ENCODE measurements at regions not wholly inside any gene's neighbourhood (a gene's known extent, or its start where the extent isn't known, plus 50 kb on each side); places are given as distances from the start of the nearest gene placed in this dataset.

DNA sequence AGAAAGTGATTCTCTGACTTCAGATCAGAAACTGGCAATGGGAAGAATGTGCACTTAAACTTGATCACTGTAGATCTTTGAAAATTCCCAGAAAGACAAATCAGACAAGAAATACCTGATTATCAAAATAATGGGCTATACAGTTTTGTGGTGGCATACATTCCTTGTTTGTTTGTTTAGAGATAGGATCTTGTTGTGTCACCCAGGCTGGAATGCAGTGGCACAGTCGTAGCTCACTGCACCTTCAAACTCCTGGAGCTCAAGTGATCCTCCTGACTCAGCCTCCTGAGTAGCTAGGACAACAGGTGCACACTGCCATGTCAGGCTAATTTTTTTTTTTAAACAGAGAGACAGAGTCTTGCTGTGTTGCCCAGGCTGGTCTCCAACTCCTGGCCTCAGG is 81.0 kb upstream of the SPRY1 start:
- H3K4me1 Mint-ChIP-seq = no peaks in the 10 kb centered on the region
- no peak overlapping the region for H3K27ac ChIP-seq (ENCODE audit: low read depth, low read length)
- H3K27ac Mint-ChIP-seq = no peak overlapping the region
- ATAC-seq (no peak), DNase-seq (no peak)
- H3K36me3 ChIP-seq (ENCODE audit: control insufficient read depth in 2 of 3, insufficient read depth in 3 of 3, low read length in 3 of 3) = peaks cover 0 to 4% (median 0%) of the 10 kb centered on the region in 3 experiments
- H3K4me3 Mint-ChIP-seq = no peak overlapping the region
- H3K9me3 ChIP-seq (ENCODE audit: control insufficient read depth in 2 of 3, low read length in 3 of 3) = peaks cover 0 to 4% (median 0%) of the 10 kb centered on the region in 3 experiments
- no peaks in the 10 kb centered on the region for H3K4me1 ChIP-seq (ENCODE audit: control insufficient read depth in 2 of 2, insufficient read depth in 2 of 2, low read length in 2 of 2)
- no peaks in the 10 kb centered on the region for H3K27me3 Mint-ChIP-seq
- intact Hi-C loops (cut with micrococcal nuclease) = no loop called here
- no peaks in the 10 kb centered on the region for H3K27me3 ChIP-seq (ENCODE audit: control insufficient read depth in 2 of 2, insufficient read depth in 2 of 2, low read length in 2 of 2)
- no peak overlapping the region for H3K4me3 ChIP-seq (ENCODE audit: low read length)
- ChIA-PET CTCF (no interaction called here), POLR2A (no interaction called here)
- peaks cover 15 to 72% (median 66%) of the 10 kb centered on the region in 5 donors for H3K36me3 Mint-ChIP-seq
- H3K9me3 Mint-ChIP-seq = peaks cover 3 to 50% (median 20%) of the 10 kb centered on the region in 11 donors

DNA sequence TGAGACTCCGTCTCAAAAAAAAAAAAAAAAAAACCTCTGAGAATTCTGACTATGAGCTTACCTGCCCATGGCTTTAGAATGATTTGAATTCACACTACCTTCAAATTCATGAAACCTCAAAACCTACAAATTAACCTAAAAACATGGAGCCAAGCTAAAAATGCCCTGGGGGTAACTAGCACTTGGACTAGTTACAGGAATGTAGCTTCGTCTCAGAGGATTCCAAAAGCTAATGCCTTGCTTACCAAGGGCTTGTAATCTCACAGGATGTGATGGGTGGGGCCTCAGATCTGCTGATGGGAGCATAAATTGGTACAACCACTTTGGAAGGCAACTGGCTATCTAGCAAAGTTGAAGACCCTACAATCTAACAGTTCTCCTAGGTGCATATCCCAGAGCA is 79.4 kb upstream of the SPRY1 start:
- H3K27ac Mint-ChIP-seq = no peak overlapping the region
- Histone ChIP-seq H3K27ac (ENCODE audit: low read depth, low read length) (no peak overlapping the region), H3K4me1 (ENCODE audit: control insufficient read depth in 2 of 2, insufficient read depth in 2 of 2, low read length in 2 of 2) (no peaks in the 10 kb centered on the region), H3K36me3 (ENCODE audit: control insufficient read depth in 2 of 3, insufficient read depth in 3 of 3, low read length in 3 of 3) (peaks cover 0 to 4% (median 0%) of the 10 kb centered on the region in 3 experiments), H3K27me3 (ENCODE audit: control insufficient read depth in 2 of 2, insufficient read depth in 2 of 2, low read length in 2 of 2) (no peaks in the 10 kb centered on the region), H3K9me3 (ENCODE audit: control insufficient read depth in 2 of 3, low read length in 3 of 3) (peaks cover 0 to 10% (median 0%) of the 10 kb centered on the region in 3 experiments), H3K4me3 (ENCODE audit: low read length) (no peak overlapping the region)
- ChIA-PET CTCF (no interaction called here), POLR2A (no interaction called here)
- peaks cover 12 to 64% (median 30%) of the 10 kb centered on the region in 11 donors for H3K9me3 Mint-ChIP-seq
- DNase-seq (no peak), ATAC-seq (no peak)
- H3K4me1 Mint-ChIP-seq = no peaks in the 10 kb centered on the region
- H3K4me3 Mint-ChIP-seq = no peak overlapping the region
- no peaks in the 10 kb centered on the region for H3K27me3 Mint-ChIP-seq
- intact Hi-C loops (cut with micrococcal nuclease) = no loop called here
- peaks cover 17 to 64% (median 53%) of the 10 kb centered on the region in 5 donors for H3K36me3 Mint-ChIP-seq

DNA sequence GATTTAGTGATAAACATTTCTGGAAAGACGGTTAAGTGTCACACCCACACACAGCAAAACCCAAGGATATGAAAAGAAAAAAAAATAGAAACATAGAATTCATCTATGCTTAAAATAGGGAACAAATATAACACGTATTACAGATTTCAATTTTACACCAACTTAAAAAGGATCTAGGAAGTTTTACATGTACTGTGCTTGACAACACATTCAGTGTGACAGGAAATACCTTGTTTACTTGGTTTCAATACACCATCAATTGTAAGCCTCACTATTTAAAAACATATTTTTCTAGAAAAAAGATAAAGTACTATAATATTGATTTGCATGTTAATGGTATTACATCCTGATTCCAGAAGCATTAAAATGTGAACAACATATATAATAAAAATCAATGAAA is 77.0 kb upstream of the SPRY1 start:
- Histone ChIP-seq H3K4me1 (ENCODE audit: control insufficient read depth in 2 of 2, insufficient read depth in 2 of 2, low read length in 2 of 2) (no peaks in the 10 kb centered on the region), H3K27me3 (ENCODE audit: control insufficient read depth in 2 of 2, insufficient read depth in 2 of 2, low read length in 2 of 2) (no peaks in the 10 kb centered on the region), H3K9me3 (ENCODE audit: control insufficient read depth in 2 of 3, low read length in 3 of 3) (peaks cover 0 to 21% (median 5%) of the 10 kb centered on the region in 3 experiments), H3K36me3 (ENCODE audit: control insufficient read depth in 2 of 3, insufficient read depth in 3 of 3, low read length in 3 of 3) (peaks cover 0 to 4% (median 0%) of the 10 kb centered on the region in 3 experiments), H3K4me3 (ENCODE audit: low read length) (no peak overlapping the region), H3K27ac (ENCODE audit: low read depth, low read length) (no peak overlapping the region)
- Mint-ChIP-seq H3K4me3 (no peak overlapping the region), H3K9me3 (peaks cover 12 to 81% (median 37%) of the 10 kb centered on the region in 11 donors), H3K27ac (no peak overlapping the region), H3K4me1 (no peaks in the 10 kb centered on the region), H3K27me3 (no peaks in the 10 kb centered on the region), H3K36me3 (peaks cover 12 to 48% (median 29%) of the 10 kb centered on the region in 5 donors)
- ATAC-seq = no peak
- intact Hi-C loops (cut with micrococcal nuclease) = no loop called here
- CTCF ChIA-PET = no interaction called here
- no peak for DNase-seq
- POLR2A ChIA-PET = no interaction called here

DNA sequence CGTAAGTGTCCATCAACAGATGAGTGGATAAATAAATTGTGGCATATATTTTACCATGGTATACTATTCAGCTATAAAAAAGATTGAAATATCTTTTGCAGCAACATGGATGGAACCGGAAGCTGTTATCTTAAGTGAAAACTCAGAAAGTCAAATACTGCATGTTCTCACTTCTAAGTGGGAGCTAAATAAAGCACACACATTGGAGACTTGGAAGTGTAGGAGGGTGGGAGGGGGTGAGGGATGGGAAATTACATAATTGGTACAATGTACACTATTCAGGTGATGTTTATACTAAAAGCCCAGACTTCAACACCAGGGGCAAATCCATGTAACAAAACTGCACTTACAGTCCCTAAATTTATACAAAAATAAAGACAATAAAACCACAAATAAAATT is 72.6 kb upstream of the SPRY1 start:
- Mint-ChIP-seq H3K27me3 (peaks cover 0 to 5% (median 3%) of the 10 kb centered on the region in 5 donors), H3K27ac (no peak overlapping the region), H3K4me1 (peaks cover 0 to 4% (median 0%) of the 10 kb centered on the region in 7 donors), H3K36me3 (peaks cover 4 to 21% (median 5%) of the 10 kb centered on the region in 5 donors), H3K4me3 (no peak overlapping the region), H3K9me3 (peaks cover 17 to 81% (median 36%) of the 10 kb centered on the region in 11 donors)
- ChIA-PET CTCF (no interaction called here), POLR2A (no interaction called here)
- H3K36me3 ChIP-seq (ENCODE audit: control insufficient read depth in 2 of 3, insufficient read depth in 3 of 3, low read length in 3 of 3) = no peaks in the 10 kb centered on the region
- intact Hi-C loops (cut with micrococcal nuclease) = no loop called here
- no peaks in the 10 kb centered on the region for H3K27me3 ChIP-seq (ENCODE audit: control insufficient read depth in 2 of 2, insufficient read depth in 2 of 2, low read length in 2 of 2)
- peaks cover 0 to 24% (median 5%) of the 10 kb centered on the region in 3 experiments for H3K9me3 ChIP-seq (ENCODE audit: control insufficient read depth in 2 of 3, low read length in 3 of 3)
- H3K27ac ChIP-seq (ENCODE audit: low read depth, low read length) = no peak overlapping the region
- no peak for DNase-seq
- ATAC-seq = no peak
- H3K4me1 ChIP-seq (ENCODE audit: control insufficient read depth in 2 of 2, insufficient read depth in 2 of 2, low read length in 2 of 2) = no peaks in the 10 kb centered on the region
- no peak overlapping the region for H3K4me3 ChIP-seq (ENCODE audit: low read length)

DNA sequence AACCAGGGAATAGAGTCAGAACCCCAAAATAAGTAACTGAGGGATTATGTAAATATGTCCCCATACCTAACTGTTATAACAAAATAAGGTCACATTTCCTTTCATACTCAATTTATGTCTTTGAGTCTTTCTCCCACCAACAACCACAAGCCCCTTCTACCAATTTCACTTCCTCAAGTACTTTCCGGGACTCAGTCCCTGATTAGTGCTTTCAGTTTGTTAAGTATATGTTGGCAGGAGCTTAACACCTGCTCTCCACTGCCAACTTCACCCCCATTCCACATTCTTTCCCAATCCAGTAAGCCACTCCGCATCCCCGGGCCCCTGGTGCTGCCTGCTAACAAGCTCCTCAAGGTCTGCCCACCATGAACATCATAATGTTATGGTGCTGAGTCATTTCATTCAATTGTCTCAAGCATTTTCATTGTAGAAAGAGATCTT is 71.3 kb upstream of the SPRY1 start:
- no peak overlapping the region for H3K27ac Mint-ChIP-seq
- DNase-seq (no peak), ATAC-seq (no peak)
- ChIA-PET POLR2A (no interaction called here), CTCF (no interaction called here)
- H3K36me3 ChIP-seq (ENCODE audit: control insufficient read depth in 2 of 3, insufficient read depth in 3 of 3, low read length in 3 of 3) = no peaks in the 10 kb centered on the region
- H3K27me3 Mint-ChIP-seq = peaks cover 0 to 5% (median 3%) of the 10 kb centered on the region in 5 donors
- H3K4me1 ChIP-seq (ENCODE audit: control insufficient read depth in 2 of 2, insufficient read depth in 2 of 2, low read length in 2 of 2) = no peaks in the 10 kb centered on the region
- H3K9me3 ChIP-seq (ENCODE audit: control insufficient read depth in 2 of 3, low read length in 3 of 3) = peaks cover 0 to 20% (median 5%) of the 10 kb centered on the region in 3 experiments
- no peaks in the 10 kb centered on the region for H3K27me3 ChIP-seq (ENCODE audit: control insufficient read depth in 2 of 2, insufficient read depth in 2 of 2, low read length in 2 of 2)
- H3K4me3 Mint-ChIP-seq = no peak overlapping the region
- H3K4me3 ChIP-seq (ENCODE audit: low read length) = no peak overlapping the region
- peaks cover 14 to 76% (median 36%) of the 10 kb centered on the region in 11 donors for H3K9me3 Mint-ChIP-seq
- peaks cover 0 to 4% (median 0%) of the 10 kb centered on the region in 7 donors for H3K4me1 Mint-ChIP-seq
- H3K27ac ChIP-seq (ENCODE audit: low read depth, low read length) = no peak overlapping the region
- intact Hi-C loops (cut with micrococcal nuclease) = no loop called here
- peaks cover 0 to 17% (median 2%) of the 10 kb centered on the region in 5 donors for H3K36me3 Mint-ChIP-seq

DNA sequence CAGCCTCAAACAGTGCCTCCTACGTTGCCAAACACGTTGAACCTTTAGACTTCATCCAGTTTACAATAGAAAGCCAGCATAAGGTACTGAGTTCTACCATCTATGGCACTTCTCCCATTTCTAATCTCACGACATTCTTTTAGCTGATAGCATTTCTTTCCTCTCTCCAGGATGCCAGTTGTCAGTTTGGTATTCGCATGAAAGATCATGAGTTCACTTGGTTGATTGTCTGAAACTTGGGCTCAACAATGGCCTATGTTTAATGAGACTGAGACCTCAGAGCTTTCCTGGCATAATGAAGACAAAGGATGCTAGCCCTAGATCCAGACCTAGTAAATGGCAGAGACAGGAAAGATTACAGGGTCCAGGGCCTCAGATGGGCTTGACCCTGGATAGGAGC is 69.2 kb upstream of the SPRY1 start:
- ChIA-PET POLR2A (no interaction called here), CTCF (no interaction called here)
- intact Hi-C loops (cut with micrococcal nuclease) = no loop called here
- Mint-ChIP-seq H3K9me3 (peaks cover 4 to 74% (median 26%) of the 10 kb centered on the region in 11 donors), H3K4me3 (no peak overlapping the region), H3K27ac (no peak overlapping the region), H3K36me3 (peaks cover 0 to 10% (median 0%) of the 10 kb centered on the region in 5 donors), H3K27me3 (peaks cover 0 to 6% (median 3%) of the 10 kb centered on the region in 5 donors), H3K4me1 (peaks cover 0 to 4% (median 0%) of the 10 kb centered on the region in 7 donors)
- H3K36me3 ChIP-seq (ENCODE audit: control insufficient read depth in 2 of 3, insufficient read depth in 3 of 3, low read length in 3 of 3) = no peaks in the 10 kb centered on the region
- peaks cover 0 to 13% (median 5%) of the 10 kb centered on the region in 3 experiments for H3K9me3 ChIP-seq (ENCODE audit: control insufficient read depth in 2 of 3, low read length in 3 of 3)
- H3K27me3 ChIP-seq (ENCODE audit: control insufficient read depth in 2 of 2, insufficient read depth in 2 of 2, low read length in 2 of 2) = no peaks in the 10 kb centered on the region
- H3K4me1 ChIP-seq (ENCODE audit: control insufficient read depth in 2 of 2, insufficient read depth in 2 of 2, low read length in 2 of 2) = no peaks in the 10 kb centered on the region
- no peak overlapping the region for H3K27ac ChIP-seq (ENCODE audit: low read depth, low read length)
- no peak overlapping the region for H3K4me3 ChIP-seq (ENCODE audit: low read length)
- no peak for DNase-seq
- no peak for ATAC-seq

DNA sequence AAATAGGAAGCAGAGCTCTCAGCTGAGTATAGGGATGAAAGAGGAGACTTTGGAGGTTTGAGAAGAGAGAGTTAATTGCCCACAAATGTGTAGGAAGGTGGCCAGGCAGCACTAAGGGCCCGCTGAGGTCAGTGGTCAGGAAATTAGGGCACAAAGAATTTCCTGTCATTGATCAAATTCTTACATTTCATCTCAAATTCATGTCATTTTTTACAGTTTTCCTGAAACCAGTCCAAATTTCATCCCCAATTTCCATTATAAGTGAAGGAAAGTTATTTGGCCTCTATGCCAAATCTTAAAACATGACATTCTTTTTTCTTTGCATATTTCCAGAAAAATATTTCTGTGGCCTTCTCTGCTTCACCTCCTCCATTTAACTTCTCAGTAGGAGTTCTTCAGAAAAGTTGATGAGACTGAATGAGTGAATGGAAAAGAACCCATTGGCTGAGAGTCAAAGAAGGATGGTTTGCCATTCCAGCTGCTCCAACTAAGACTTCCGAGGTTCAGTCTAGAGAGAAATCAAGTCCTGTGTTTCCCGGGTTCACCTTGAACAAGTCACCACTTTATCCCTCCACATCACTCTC is 68.7 kb upstream of the SPRY1 start:
- H3K4me3 Mint-ChIP-seq = no peak overlapping the region
- H3K4me1 Mint-ChIP-seq = peaks cover 0 to 4% (median 0%) of the 10 kb centered on the region in 7 donors
- peaks cover 0 to 8% (median 0%) of the 10 kb centered on the region in 5 donors for H3K36me3 Mint-ChIP-seq
- DNase-seq (no peak), ATAC-seq (no peak)
- Histone ChIP-seq H3K9me3 (ENCODE audit: control insufficient read depth in 2 of 3, low read length in 3 of 3) (peaks cover 0 to 8% (median 5%) of the 10 kb centered on the region in 3 experiments), H3K27ac (ENCODE audit: low read depth, low read length) (no peak overlapping the region), H3K36me3 (ENCODE audit: control insufficient read depth in 2 of 3, insufficient read depth in 3 of 3, low read length in 3 of 3) (no peaks in the 10 kb centered on the region), H3K4me3 (ENCODE audit: low read length) (no peak overlapping the region), H3K4me1 (ENCODE audit: control insufficient read depth in 2 of 2, insufficient read depth in 2 of 2, low read length in 2 of 2) (no peaks in the 10 kb centered on the region), H3K27me3 (ENCODE audit: control insufficient read depth in 2 of 2, insufficient read depth in 2 of 2, low read length in 2 of 2) (no peaks in the 10 kb centered on the region)
- peaks cover 0 to 9% (median 3%) of the 10 kb centered on the region in 5 donors for H3K27me3 Mint-ChIP-seq
- intact Hi-C loops (cut with micrococcal nuclease) = no loop called here
- CTCF ChIA-PET = no interaction called here
- POLR2A ChIA-PET = no interaction called here
- peaks cover 3 to 72% (median 25%) of the 10 kb centered on the region in 11 donors for H3K9me3 Mint-ChIP-seq
- H3K27ac Mint-ChIP-seq = no peak overlapping the region

Data from naive thymus-derived CD4-positive, alpha-beta T cell (primary cell).